ENCODE measurements at regions not wholly inside any gene's neighbourhood (a gene's known extent, or its start where the extent isn't known, plus 50 kb on each side); places are given as distances from the start of the nearest gene placed in this dataset.

DNA sequence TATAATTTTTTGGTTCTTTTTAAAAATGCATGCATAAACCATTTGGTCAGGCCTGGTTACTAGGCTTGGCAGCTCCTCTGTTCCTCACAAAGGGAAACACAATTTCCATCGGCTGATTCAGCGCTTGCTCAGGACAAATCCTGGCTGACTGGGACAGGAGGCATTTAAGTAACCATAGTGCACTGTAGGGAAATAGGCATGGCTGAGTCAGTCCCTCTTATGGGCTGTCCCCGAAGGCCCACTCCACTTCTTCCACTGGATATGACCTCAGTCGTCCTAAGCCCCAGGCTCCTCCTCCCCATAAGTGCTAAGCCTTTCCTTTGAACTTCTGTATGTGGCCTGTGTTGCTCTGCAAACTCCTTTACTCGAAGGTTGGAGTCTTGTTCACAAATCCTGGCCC lies 71.2 kb upstream of the GLIS3 start:
- Histone ChIP-seq H2AFZ (ENCODE audit: low read length) (peak overlapping the region; percentile 36), H3K9me3 (ENCODE audit: control insufficient read depth, insufficient read depth, low read depth, low read length) (no peaks in the 10 kb centered on the region), H3K27ac (ENCODE audit: insufficient read depth, low read length) (no peak overlapping the region), H3K27me3 (ENCODE audit: control insufficient read depth, insufficient read depth, low read length) (no peaks in the 10 kb centered on the region), H4K20me1 (ENCODE audit: control insufficient read depth, extremely low read depth, insufficient read depth, low read length) (no peaks in the 10 kb centered on the region), H3K36me3 (ENCODE audit: control insufficient read depth, insufficient read depth, low read length) (no peaks in the 10 kb centered on the region), H3K9ac (ENCODE audit: insufficient read depth, low read length) (no peak overlapping the region), H3K79me2 (ENCODE audit: control insufficient read depth, insufficient read depth, low read length) (no peaks in the 10 kb centered on the region), H3K4me3 (replicated peaks in 1 of 4; ENCODE audit: control extremely low read depth in 1 of 4, insufficient read depth in 1 of 4, low read depth in 3 of 4, low read length in 4 of 4) (no peak overlapping the region), H3K4me1 (ENCODE audit: control insufficient read depth, extremely low read depth, insufficient read depth, low read length) (no peaks in the 10 kb centered on the region), H3K4me2 (ENCODE audit: extremely low read depth, insufficient read depth, low read length) (no peak overlapping the region)
- DNase-seq (ENCODE audit: low read depth in 2 of 2), result peak; percentile 73 to 98
- TF ChIP-seq, protein P1, sequence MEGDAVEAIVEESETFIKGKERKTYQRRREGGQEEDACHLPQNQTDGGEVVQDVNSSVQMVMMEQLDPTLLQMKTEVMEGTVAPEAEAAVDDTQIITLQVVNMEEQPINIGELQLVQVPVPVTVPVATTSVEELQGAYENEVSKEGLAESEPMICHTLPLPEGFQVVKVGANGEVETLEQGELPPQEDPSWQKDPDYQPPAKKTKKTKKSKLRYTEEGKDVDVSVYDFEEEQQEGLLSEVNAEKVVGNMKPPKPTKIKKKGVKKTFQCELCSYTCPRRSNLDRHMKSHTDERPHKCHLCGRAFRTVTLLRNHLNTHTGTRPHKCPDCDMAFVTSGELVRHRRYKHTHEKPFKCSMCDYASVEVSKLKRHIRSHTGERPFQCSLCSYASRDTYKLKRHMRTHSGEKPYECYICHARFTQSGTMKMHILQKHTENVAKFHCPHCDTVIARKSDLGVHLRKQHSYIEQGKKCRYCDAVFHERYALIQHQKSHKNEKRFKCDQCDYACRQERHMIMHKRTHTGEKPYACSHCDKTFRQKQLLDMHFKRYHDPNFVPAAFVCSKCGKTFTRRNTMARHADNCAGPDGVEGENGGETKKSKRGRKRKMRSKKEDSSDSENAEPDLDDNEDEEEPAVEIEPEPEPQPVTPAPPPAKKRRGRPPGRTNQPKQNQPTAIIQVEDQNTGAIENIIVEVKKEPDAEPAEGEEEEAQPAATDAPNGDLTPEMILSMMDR (conservative IDR thresholded peaks at IDR 0.05 in 1 of 2, IDR thresholded peaks at IDR 0.05 in 1 of 2; ENCODE audit: low read depth in 1 of 2, low read length in 2 of 2), result no peak
- TF ChIP-seq EZH2 (IDR thresholded peaks at IDR 0.05; ENCODE audit: low read length, missing control alignments), result no peak

DNA sequence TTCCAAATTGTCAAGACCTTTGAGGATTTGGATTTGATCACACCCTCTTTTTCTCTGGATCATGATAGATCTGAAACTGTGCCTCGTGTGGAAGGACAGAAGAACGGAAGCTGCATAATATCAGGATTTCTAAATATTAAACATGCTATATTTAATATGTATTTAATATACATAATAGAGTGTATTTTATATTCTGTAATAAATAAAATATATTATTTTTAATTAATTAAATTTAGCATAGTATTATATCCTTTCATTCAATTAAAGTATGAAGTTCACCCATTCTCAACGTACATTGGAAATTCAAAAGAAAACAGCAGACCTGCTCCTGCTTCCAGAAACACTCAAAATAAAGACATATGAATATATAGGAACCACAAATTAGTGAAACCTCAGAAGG lies 70.6 kb upstream of the GLIS3 start:
- H4K20me1 ChIP-seq (ENCODE audit: control insufficient read depth, extremely low read depth, insufficient read depth, low read length), result no peaks in the 10 kb centered on the region
- no peak overlapping the region for H3K9ac ChIP-seq (ENCODE audit: insufficient read depth, low read length)
- no peak overlapping the region for H2AFZ ChIP-seq (ENCODE audit: low read length)
- H3K4me2 ChIP-seq (ENCODE audit: extremely low read depth, insufficient read depth, low read length), result no peak overlapping the region
- no peaks in the 10 kb centered on the region for H3K79me2 ChIP-seq (ENCODE audit: control insufficient read depth, insufficient read depth, low read length)
- H3K27ac ChIP-seq (ENCODE audit: insufficient read depth, low read length), result no peak overlapping the region
- no peaks in the 10 kb centered on the region for H3K4me1 ChIP-seq (ENCODE audit: control insufficient read depth, extremely low read depth, insufficient read depth, low read length)
- H3K9me3 ChIP-seq (ENCODE audit: control insufficient read depth, insufficient read depth, low read depth, low read length), result no peaks in the 10 kb centered on the region
- no peaks in the 10 kb centered on the region for H3K36me3 ChIP-seq (ENCODE audit: control insufficient read depth, insufficient read depth, low read length)
- no peak for TF ChIP-seq EZH2 (IDR thresholded peaks at IDR 0.05; ENCODE audit: low read length, missing control alignments)
- TF ChIP-seq, protein P1 (conservative IDR thresholded peaks at IDR 0.05 in 1 of 2, IDR thresholded peaks at IDR 0.05 in 1 of 2; ENCODE audit: low read depth in 1 of 2, low read length in 2 of 2), result no peak
- no peak for DNase-seq (ENCODE audit: low read depth in 2 of 2)
- H3K27me3 ChIP-seq (ENCODE audit: control insufficient read depth, insufficient read depth, low read length), result no peaks in the 10 kb centered on the region
- no peak overlapping the region for H3K4me3 ChIP-seq (replicated peaks in 1 of 4; ENCODE audit: control extremely low read depth in 1 of 4, insufficient read depth in 1 of 4, low read depth in 3 of 4, low read length in 4 of 4)

DNA sequence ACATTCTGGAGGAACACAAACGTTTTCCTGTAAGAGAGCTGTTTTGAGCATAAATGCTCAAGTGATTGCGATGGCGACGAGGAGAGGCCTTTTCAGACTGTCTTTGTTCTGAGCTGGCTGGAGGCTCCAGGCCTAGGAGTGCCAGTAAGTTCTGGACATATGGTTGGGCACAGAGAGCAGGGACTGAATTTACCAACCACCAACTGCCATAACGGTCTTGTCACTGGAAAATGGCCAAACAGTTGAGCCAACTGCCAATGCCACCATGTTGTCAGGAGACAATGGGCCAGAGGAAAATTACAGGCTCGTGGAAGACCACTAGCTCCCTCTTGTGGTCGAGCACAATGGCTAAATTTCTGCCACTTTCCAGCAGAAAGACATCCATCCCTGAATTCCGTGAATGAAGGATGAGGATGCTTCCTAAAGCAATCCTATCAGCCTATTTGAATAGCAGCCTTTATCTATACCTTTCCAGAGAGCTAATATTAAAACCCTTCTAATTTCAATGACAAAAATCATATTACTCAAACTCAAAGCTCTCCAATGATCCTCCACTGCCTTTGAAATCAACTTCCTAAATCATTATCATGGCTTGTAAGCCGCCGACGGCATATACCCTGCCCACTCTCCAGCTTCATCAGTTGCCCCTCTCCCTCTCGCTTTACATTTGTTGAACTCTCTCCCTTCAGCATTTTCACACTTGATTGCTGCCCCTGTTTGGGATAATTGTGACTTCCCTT lies 66.9 kb upstream of the GLIS3 start:
- H3K9ac ChIP-seq (ENCODE audit: insufficient read depth, low read length), result no peak overlapping the region
- H3K9me3 ChIP-seq (ENCODE audit: control insufficient read depth, insufficient read depth, low read depth, low read length), result no peaks in the 10 kb centered on the region
- TF ChIP-seq, protein P1 (conservative IDR thresholded peaks at IDR 0.05 in 1 of 2, IDR thresholded peaks at IDR 0.05 in 1 of 2; ENCODE audit: low read depth in 1 of 2, low read length in 2 of 2), result peak; percentile 79 to 84
- TF ChIP-seq EZH2 (IDR thresholded peaks at IDR 0.05; ENCODE audit: low read length, missing control alignments), result no peak
- no peak overlapping the region for H3K27ac ChIP-seq (ENCODE audit: insufficient read depth, low read length)
- H3K79me2 ChIP-seq (ENCODE audit: control insufficient read depth, insufficient read depth, low read length), result no peaks in the 10 kb centered on the region
- H3K27me3 ChIP-seq (ENCODE audit: control insufficient read depth, insufficient read depth, low read length), result no peaks in the 10 kb centered on the region
- H3K4me1 ChIP-seq (ENCODE audit: control insufficient read depth, extremely low read depth, insufficient read depth, low read length), result no peaks in the 10 kb centered on the region
- no peaks in the 10 kb centered on the region for H4K20me1 ChIP-seq (ENCODE audit: control insufficient read depth, extremely low read depth, insufficient read depth, low read length)
- no peak overlapping the region for H2AFZ ChIP-seq (ENCODE audit: low read length)
- H3K36me3 ChIP-seq (ENCODE audit: control insufficient read depth, insufficient read depth, low read length), result no peaks in the 10 kb centered on the region
- DNase-seq (ENCODE audit: low read depth in 2 of 2), result peak; percentile 54
- H3K4me3 ChIP-seq (replicated peaks in 1 of 4; ENCODE audit: control extremely low read depth in 1 of 4, insufficient read depth in 1 of 4, low read depth in 3 of 4, low read length in 4 of 4), result no peak overlapping the region
- no peak overlapping the region for H3K4me2 ChIP-seq (ENCODE audit: extremely low read depth, insufficient read depth, low read length)
